ENCODE measurements at regions not wholly inside any gene's neighbourhood (a gene's known extent, or its start where the extent isn't known, plus 50 kb on each side); places are given as distances from the start of the nearest gene placed in this dataset.

- Mint-ChIP-seq H3K36me3 (no peaks in the 10 kb centered on the region), H3K9me3 (no peaks in the 10 kb centered on the region), H3K4me1 (ENCODE audit: unreplicated experiment) (peaks cover 9% of the 10 kb centered on the region), H3K27me3 (no peaks in the 10 kb centered on the region), H3K4me3 (no peak overlapping the region), H3K27ac (no peak overlapping the region)
- TF ChIP-seq CTCF (conservative IDR thresholded peaks at IDR 0.05), result no peak
- DNase-seq (ENCODE audit: extremely low spot score, unreplicated experiment), result no peak
Measured at GRCh38 chr4:13218326-13218958, 265.7 kb downstream of the RAB28 start.

- no peaks in the 10 kb centered on the region for H3K9me3 Mint-ChIP-seq
- no peak for DNase-seq (ENCODE audit: extremely low spot score, unreplicated experiment)
- no peak overlapping the region for H3K4me3 Mint-ChIP-seq
- peaks cover 8% of the 10 kb centered on the region for H3K4me1 Mint-ChIP-seq (ENCODE audit: unreplicated experiment)
- H3K36me3 Mint-ChIP-seq, result no peaks in the 10 kb centered on the region
- H3K27ac Mint-ChIP-seq, result no peak overlapping the region
- H3K27me3 Mint-ChIP-seq, result no peaks in the 10 kb centered on the region
- TF ChIP-seq CTCF (conservative IDR thresholded peaks at IDR 0.05), result no peak
Measured at GRCh38 chr4:13215560-13215959, 268.6 kb downstream of the RAB28 start.

- Mint-ChIP-seq H3K27ac (no peak overlapping the region), H3K4me3 (no peak overlapping the region), H3K4me1 (ENCODE audit: unreplicated experiment) (peaks cover 5% of the 10 kb centered on the region), H3K9me3 (no peaks in the 10 kb centered on the region), H3K36me3 (no peaks in the 10 kb centered on the region), H3K27me3 (no peaks in the 10 kb centered on the region)
- DNase-seq (ENCODE audit: extremely low spot score, unreplicated experiment), result no peak
- no peak for TF ChIP-seq CTCF (conservative IDR thresholded peaks at IDR 0.05)
Measured at GRCh38 chr4:13212936-13213335, 271.2 kb downstream of the RAB28 start.

GRCh38 chr4:13209600-13209999, 274.5 kb downstream of the RAB28 start:
- Mint-ChIP-seq H3K4me1 (ENCODE audit: unreplicated experiment) (peaks cover 5% of the 10 kb centered on the region), H3K4me3 (no peak overlapping the region), H3K36me3 (no peaks in the 10 kb centered on the region), H3K9me3 (no peaks in the 10 kb centered on the region), H3K27ac (no peak overlapping the region), H3K27me3 (no peaks in the 10 kb centered on the region)
- no peak for TF ChIP-seq CTCF (conservative IDR thresholded peaks at IDR 0.05)
- DNase-seq (ENCODE audit: extremely low spot score, unreplicated experiment), result no peak

- Mint-ChIP-seq H3K4me1 (ENCODE audit: unreplicated experiment) (peaks cover 5% of the 10 kb centered on the region), H3K36me3 (no peaks in the 10 kb centered on the region), H3K4me3 (no peak overlapping the region), H3K27me3 (no peaks in the 10 kb centered on the region), H3K9me3 (no peaks in the 10 kb centered on the region), H3K27ac (no peak overlapping the region)
- no peak for TF ChIP-seq CTCF (conservative IDR thresholded peaks at IDR 0.05)
- no peak for DNase-seq (ENCODE audit: extremely low spot score, unreplicated experiment)
Measured at GRCh38 chr4:13208558-13209193, 275.5 kb downstream of the RAB28 start.

Measured in type B pancreatic cell (in vitro differentiated cells).